K562 (cell line): ENCODE measurements at regions not wholly inside any gene's neighbourhood (a gene's known extent, or its start where the extent isn't known, plus 50 kb on each side); places are given as distances from the start of the nearest gene placed in this dataset.

Experiments
- ATAC-seq: fragments of 200-7000 bp; cut with Tn5 transposase; 3 replicates; pipeline ENCODE4 v1.9.1; 2020; ENCODE audit warnings: moderate library complexity
- BruUV-seq: library from RNA; stranded (reverse); fragments of 400-500 nt; replicated peaks from 2 replicates; lab custom pipeline; 2021; lab: Mats Ljungman, UMichigan
- CTCF ChIA-PET: fragments of 300-600 bp; formaldehyde crosslinking; extraction: SDS; loops from one replicate; lab custom pipeline; 2021; ENCODE audit warnings: low intra/inter-chr PET ratio; lab: Yijun Ruan, JAX
- POLR2A ChIA-PET: fragments of 300-600, 350-650 bp; sonication (Branson Sonifier 250); formaldehyde crosslinking; extraction: SDS; loops from one replicate; lab custom pipeline; 2021; ENCODE audit warnings: antibody characterized with exemption, inconsistent platforms; lab: Yijun Ruan, JAX
- DNase-seq, 4 experiments: peaks; one replicate each; pipeline versions ENCODE4 v3.0.0 to v3.0.0-alpha.2; 2011 to 2018; ENCODE audit warnings: low spot score in 3 of 4, mixed read lengths in 3 of 4; ENCODE audit errors: extremely low read depth in 1 of 4
- FAIRE-seq: peaks from 2 replicates; lab custom pipeline; 2011; peaks lifted over from hg19 to GRCh38; lab: Jason Lieb, UNC
- H2AFZ ChIP-seq: 2 replicates; pipeline ENCODE4 v1.6.0; 2011; ENCODE audit warnings: low read depth, low read length, control low read depth, inconsistent platforms
- H3K27ac ChIP-seq: fragments of 200-600 bp; 3 replicates; pipeline ENCODE4 v1.8.0; 2011; ENCODE audit warnings: low read depth, mild to moderate bottlenecking, control low read depth, inconsistent platforms, low read length, moderate library complexity, mixed read lengths; ENCODE audit errors: extremely low read depth
- H3K27me3 ChIP-seq, 2 experiments: fragments of 300-600 bp in 1 of 2; 2 replicates in 1 of 2; 3 replicates in 1 of 2; pipeline versions ENCODE4 v1.6.0 to v1.8.0; 2011; ENCODE audit warnings: inconsistent platforms in 2 of 2, low read length in 2 of 2, mild to moderate bottlenecking in 1 of 2, mixed read lengths in 1 of 2, moderate library complexity in 1 of 2; ENCODE audit not compliant: control insufficient read depth in 2 of 2, insufficient read depth in 2 of 2
- H3K36me3 ChIP-seq: fragments of 300-600 bp; 3 replicates; pipeline ENCODE4 v1.8.0; 2011; ENCODE audit warnings: mild to moderate bottlenecking, low read length, inconsistent platforms; ENCODE audit not compliant: control insufficient read depth, insufficient read depth
- H3K4me1 ChIP-seq, 2 experiments: fragments of 200-600 bp in 1 of 2; replicated peaks in 1 of 2; 2 replicates in 1 of 2; 3 replicates in 1 of 2; pipeline versions ENCODE4 v1.5.1 to v1.8.0; 2011; ENCODE audit warnings: inconsistent platforms in 2 of 2, low read length in 2 of 2, mild to moderate bottlenecking in 1 of 2, mixed read lengths in 1 of 2, moderate library complexity in 1 of 2; ENCODE audit not compliant: control insufficient read depth in 2 of 2, insufficient read depth in 2 of 2
- H3K4me2 ChIP-seq: 2 replicates; pipeline ENCODE4 v1.6.1; 2011; ENCODE audit warnings: low read length, control low read depth, inconsistent platforms, mixed read lengths; ENCODE audit not compliant: insufficient read depth
- H3K4me3 ChIP-seq: fragments of 200-600 bp; sonication (generic), shearing (Covaris generic); 2 replicates; pipeline ENCODE4 v1.5.1; 2016; ENCODE audit warnings: control low read depth, inconsistent platforms
- H3K79me2 ChIP-seq: fragments of 200-600 bp; 3 replicates; pipeline ENCODE4 v1.8.0; 2011; ENCODE audit warnings: low read length, inconsistent platforms; ENCODE audit not compliant: control insufficient read depth, insufficient read depth
- H3K9ac ChIP-seq, 2 experiments: 2 replicates each; pipeline versions ENCODE4 v1.6.0 to v1.6.1; 2011; ENCODE audit warnings: low read depth in 2 of 2, low read length in 2 of 2, control low read depth in 1 of 2, inconsistent platforms in 1 of 2, mild to moderate bottlenecking in 1 of 2, mixed read lengths in 1 of 2; ENCODE audit not compliant: insufficient read depth in 1 of 2
- H3K9me1 ChIP-seq: one replicate; pipeline ENCODE4 v1.6.0; 2011; ENCODE audit warnings: inconsistent platforms, mild to moderate bottlenecking, low read length, moderate library complexity; ENCODE audit not compliant: control insufficient read depth, insufficient read depth
- H3K9me3 ChIP-seq: replicated peaks from 2 replicates; pipeline ENCODE4 v1.5.1; 2011; ENCODE audit warnings: low read depth, low read length, inconsistent platforms; ENCODE audit not compliant: control insufficient read depth, insufficient read depth
- H4K20me1 ChIP-seq: replicated peaks from 2 replicates; pipeline ENCODE4 v1.6.1; 2011; ENCODE audit warnings: low read length, inconsistent platforms, mixed read lengths; ENCODE audit not compliant: control insufficient read depth, insufficient read depth
- AFF1 ChIP-seq, 2 experiments: fragments of 450-650 bp; IDR thresholded peaks; 2 replicates each; pipeline ENCODE4 v1.6.1; 2018; ENCODE audit warnings: mild to moderate bottlenecking in 2 of 2, low read depth in 1 of 2; ENCODE audit not compliant: partially characterized antibody in 2 of 2
- ARID4B ChIP-seq: sonication (generic); formaldehyde crosslinking; IDR thresholded peaks from 2 replicates; pipeline ENCODE4 v1.8.0; 2022; ENCODE audit warnings: mild to moderate bottlenecking, missing genetic modification reagents
- BCOR ChIP-seq: fragments of 450-650 bp; IDR thresholded peaks from 2 replicates; pipeline ENCODE4 v1.6.1; 2016
- CCNT2 ChIP-seq: IDR thresholded peaks from 2 replicates; pipeline ENCODE4 v1.6.1; 2011; ENCODE audit warnings: borderline replicate concordance, low read depth, mild to moderate bottlenecking, moderate library complexity, mixed read lengths, low read length; ENCODE audit not compliant: insufficient read length; ENCODE audit errors: extremely low read depth
- DEAF1 ChIP-seq: fragments of 450-650 bp; formaldehyde crosslinking; IDR thresholded peaks from 2 replicates; pipeline ENCODE4 v1.4.0; 2020; ENCODE audit warnings: mild to moderate bottlenecking, moderate library complexity
- ELF4 ChIP-seq: fragments of 450-650 bp; formaldehyde crosslinking; IDR thresholded peaks from 2 replicates; pipeline ENCODE4 v1.4.0; 2022; ENCODE audit warnings: missing genetic modification characterization
- GABPB1 ChIP-seq: sonication (generic); formaldehyde crosslinking; IDR thresholded peaks from 2 replicates; pipeline ENCODE4 v1.8.0; 2022; ENCODE audit warnings: mild to moderate bottlenecking, missing genetic modification reagents
- HES1 ChIP-seq: fragments of 450-650 bp; IDR thresholded peaks from 2 replicates; pipeline ENCODE4 v1.6.1; 2016; ENCODE audit warnings: low read depth, mild to moderate bottlenecking, moderate library complexity
- ILK ChIP-seq: fragments of 450-650 bp; IDR thresholded peaks from 2 replicates; pipeline ENCODE4 v1.6.1; 2016; ENCODE audit warnings: missing genetic modification characterization, low read depth, mild to moderate bottlenecking, missing compliant biosample characterization, moderate library complexity, borderline replicate concordance
- SNIP1 ChIP-seq: fragments of 450-650 bp; IDR thresholded peaks from 2 replicates; pipeline ENCODE4 v1.7.1; 2017; ENCODE audit warnings: low read depth, mild to moderate bottlenecking
- ZNF143 ChIP-seq: sonication (generic); formaldehyde crosslinking; IDR thresholded peaks from 2 replicates; pipeline ENCODE4 v1.9.0; 2022; ENCODE audit warnings: mild to moderate bottlenecking, missing genetic modification reagents
- ZNF263 ChIP-seq: sonication (generic); formaldehyde crosslinking; IDR thresholded peaks from 2 replicates; pipeline ENCODE4 v1.8.0; 2022; ENCODE audit warnings: mild to moderate bottlenecking, missing genetic modification reagents, borderline replicate concordance
- ZNF75A ChIP-seq: fragments of 450-650 bp; formaldehyde crosslinking; IDR thresholded peaks from 2 replicates; pipeline ENCODE4 v1.4.0; 2020; ENCODE audit warnings: mild to moderate bottlenecking
- WGBS: fragments of 100-300 bp; shearing (Covaris generic); methylation state at CpG from one replicate; pipeline ENCODE4 v1.1.6; 2016; ENCODE audit warnings: low coverage, mixed read lengths; ENCODE audit not compliant: insufficient coverage; ENCODE audit errors: missing lambda C conversion rate; 5-methylcytosine and 5-hydroxymethylcytosine counted together
- in situ Hi-C: fragments of 300-500 bp; cut with MboI; formaldehyde crosslinking; loops from 4 replicates; pipeline ENCODE4 v1.15.0; 2018; ENCODE audit warnings: inconsistent platforms, mixed read lengths
- intact Hi-C: fragments of 100-400 bp; cut with micrococcal nuclease; formaldehyde crosslinking; loops from 2 replicates; pipeline ENCODE4 v1.14.2; 2022

GRCh38 chr10:131474416-131474815 lies 162.9 kb upstream of the TCERG1L start:
- ChIA-PET POLR2A (no interaction called here), CTCF (no interaction called here)
- Histone ChIP-seq H4K20me1 (no peaks in the 10 kb centered on the region), H3K9ac (no peak overlapping the region), H3K4me1 (no peaks in the 10 kb centered on the region), H3K4me2 (no peak overlapping the region), H3K79me2 (no peaks in the 10 kb centered on the region), H3K4me3 (no peak overlapping the region), H3K36me3 (no peaks in the 10 kb centered on the region), H3K9me1 (no peaks in the 10 kb centered on the region), H3K27me3 (no peaks in the 10 kb centered on the region; a peak in 1 of 5 replicates), H3K27ac (no peak overlapping the region), H3K9me3 (no peaks in the 10 kb centered on the region), H2AFZ (no peak overlapping the region)
- intact Hi-C loops (no loop called here), in situ Hi-C loops (no loop called here)
- ATAC-seq (no peak), FAIRE-seq (no peak), DNase-seq (no peak)
- BruUV-seq: no TSS peak
- WGBS: 0% methylated on average over 6 of the region's 6 CpGs
- TF ChIP-seq ILK (tag) (no peak), ZNF75A (CRISPR knock-in tag) (no peak), HES1 (no peak), ARID4B (CRISPR knock-in tag) (no peak), DEAF1 (CRISPR knock-in tag) (no peak), ELF4 (CRISPR knock-in tag) (no peak), CCNT2 (no peak), SNIP1 (no peak), ZNF263 (CRISPR knock-in tag) (no peak), ZNF143 (no peak), AFF1 (IDR thresholded peaks at IDR 0.05; ENCODE audit: low read depth in 1 of 2, partially characterized antibody in 2 of 2) (no peak), BCOR (no peak), GABPB1 (CRISPR knock-in tag) (no peak)
